H1 (cell line): ENCODE measurements at regions not wholly inside any gene's neighbourhood (a gene's known extent, or its start where the extent isn't known, plus 50 kb on each side); places are given as distances from the start of the nearest gene placed in this dataset.

Source experiments
- BCL11A ChIP-seq, 2 experiments: IDR thresholded peaks; one replicate each; pipeline ENCODE4 v1.6.1; 2011; ENCODE audit warnings: low read depth in 2 of 2, low read length in 2 of 2, mild to moderate bottlenecking in 2 of 2
- CHD7 ChIP-seq: fragments of 300-600 bp; sonication (generic); IDR thresholded peaks from 2 replicates; pipeline ENCODE4 v1.7.1; 2012; ENCODE audit warnings: low read length, moderate library complexity, mild to moderate bottlenecking, inconsistent platforms; ENCODE audit not compliant: insufficient replicate concordance
- CTBP2 ChIP-seq: IDR thresholded peaks from 2 replicates; pipeline ENCODE4 v1.7.0; 2011; ENCODE audit warnings: borderline replicate concordance, mild to moderate bottlenecking, moderate library complexity, mixed read lengths, low read length; ENCODE audit not compliant: insufficient read depth, insufficient read length
- E2F6 ChIP-seq: IDR thresholded peaks from 2 replicates; pipeline ENCODE4 v1.6.1; 2012; ENCODE audit warnings: inconsistent platforms
- EP300 ChIP-seq, 2 experiments: IDR thresholded peaks; 1 replicate in 1 of 2; 2 replicates in 1 of 2; pipeline ENCODE4 v1.6.1; 2011 to 2012; ENCODE audit warnings: low read depth in 2 of 2, low read length in 2 of 2, mild to moderate bottlenecking in 2 of 2, borderline replicate concordance in 1 of 2, inconsistent platforms in 1 of 2, moderate library complexity in 1 of 2
- FOSL1 ChIP-seq: IDR thresholded peaks from 2 replicates; pipeline ENCODE4 v1.6.1; 2011; ENCODE audit warnings: mild to moderate bottlenecking, low read depth, low read length, moderate library complexity; ENCODE audit not compliant: insufficient read depth
- JUND ChIP-seq: IDR thresholded peaks from 2 replicates; pipeline ENCODE4 v1.6.1; 2011; ENCODE audit warnings: mild to moderate bottlenecking, improper control_type of control experiment, low read length
- KDM5A ChIP-seq: fragments of 200-600 bp; IDR thresholded peaks from 2 replicates; pipeline ENCODE4 v1.7.1; 2012; ENCODE audit warnings: mild to moderate bottlenecking, low read length, inconsistent platforms, mixed read lengths
- RFX5 ChIP-seq: IDR thresholded peaks from 2 replicates; pipeline ENCODE4 v1.6.1; 2011; ENCODE audit warnings: low read depth, low read length, improper control_type of control experiment, borderline replicate concordance
- SRF ChIP-seq: IDR thresholded peaks from 2 replicates; pipeline ENCODE4 v1.6.1; 2011; ENCODE audit warnings: mild to moderate bottlenecking, low read depth, low read length, moderate library complexity
- ZNF274 ChIP-seq: IDR thresholded peaks from 2 replicates; pipeline ENCODE4 v1.7.0; 2012; ENCODE audit warnings: low read length, borderline replicate concordance; ENCODE audit errors: extremely low read depth

- no peak for TF ChIP-seq CHD7
- no peak for TF ChIP-seq KDM5A
- TF ChIP-seq BCL11A (IDR thresholded peaks at IDR 0.05; ENCODE audit: low read depth in 2 of 2, low read length in 2 of 2) = no peak
- no peak for TF ChIP-seq JUND
- no peak for TF ChIP-seq CTBP2
- TF ChIP-seq ZNF274 = no peak
- no peak for TF ChIP-seq FOSL1
- no peak for TF ChIP-seq SRF
- no peak for TF ChIP-seq E2F6
- no peak for TF ChIP-seq RFX5
- no peak for TF ChIP-seq EP300 (IDR thresholded peaks at IDR 0.05; ENCODE audit: borderline replicate concordance in 1 of 2, low read depth in 2 of 2, low read length in 2 of 2)
Measured at GRCh38 chr1:229087906-229088305, 183.0 kb upstream of the RAB4A start (continued).
